H1 (cell line): ENCODE measurements at regions not wholly inside any gene's neighbourhood (a gene's known extent, or its start where the extent isn't known, plus 50 kb on each side); places are given as distances from the start of the nearest gene placed in this dataset.

ENCODE experiments used
- CTCF ChIA-PET: fragments of 300-600 bp; sonication (Branson Sonifier 250); formaldehyde crosslinking; loops from one replicate; lab custom pipeline; 2021; ENCODE audit not compliant: partially characterized antibody; lab: Charles Lee
- POLR2A ChIA-PET: fragments of 300-600 bp; sonication (Branson Sonifier 250); formaldehyde crosslinking; loops from one replicate; lab custom pipeline; 2021; ENCODE audit warnings: inconsistent platforms; ENCODE audit not compliant: partially characterized antibody; lab: Charles Lee
- DNase-seq, 2 experiments: peaks; one replicate each; pipeline versions ENCODE4 v3.0.0 to v3.0.0-alpha.2; 2010 to 2022; ENCODE audit warnings: low spot score in 2 of 2, low read depth in 1 of 2, mixed read lengths in 1 of 2
- FAIRE-seq: peaks from 2 replicates; lab custom pipeline; 2011; peaks lifted over from hg19 to GRCh38; lab: Jason Lieb, UNC
- H2AFZ ChIP-seq: 2 replicates; pipeline ENCODE4 v1.8.1; 2012; ENCODE audit warnings: low read length, inconsistent platforms
- H2AK5ac ChIP-seq: 2 replicates; pipeline ENCODE4 v1.6.1; 2013; ENCODE audit warnings: low read depth, low read length
- H2BK120ac ChIP-seq: replicated peaks from 2 replicates; pipeline ENCODE3; 2013; ENCODE audit warnings: low read depth, low read length, inconsistent platforms
- H2BK12ac ChIP-seq: 2 replicates; pipeline ENCODE4 v1.6.1; 2013; ENCODE audit warnings: low read depth, low read length
- H2BK15ac ChIP-seq: 2 replicates; pipeline ENCODE4 v1.6.1; 2013; ENCODE audit warnings: low read length
- H2BK20ac ChIP-seq: 2 replicates; pipeline ENCODE4 v1.6.1; 2013; ENCODE audit warnings: low read length
- H2BK5ac ChIP-seq: 2 replicates; pipeline ENCODE4 v1.6.1; 2013; ENCODE audit warnings: low read depth, low read length
- H3K14ac ChIP-seq: 2 replicates; pipeline ENCODE4 v1.6.1; 2013; ENCODE audit warnings: inconsistent platforms; ENCODE audit not compliant: insufficient read length
- H3K18ac ChIP-seq: 2 replicates; pipeline ENCODE4 v1.6.1; 2013; ENCODE audit warnings: low read length; ENCODE audit errors: extremely low read depth
- H3K23ac ChIP-seq: 2 replicates; pipeline ENCODE4 v1.6.1; 2013; ENCODE audit warnings: inconsistent platforms; ENCODE audit not compliant: insufficient read length
- H3K23me2 ChIP-seq: 2 replicates; pipeline ENCODE4 v1.6.1; 2013; ENCODE audit warnings: low read depth, low read length
- H3K27ac ChIP-seq: 2 replicates; pipeline ENCODE4 v1.6.1; 2011; ENCODE audit warnings: low read depth, low read length, inconsistent platforms
- H3K27me3 ChIP-seq, 4 experiments: replicated peaks in 1 of 4; 1 replicate in 1 of 4; 2 replicates in 3 of 4; pipeline versions ENCODE4 v1.6.1 to v1.8.1; 2011 to 2013; ENCODE audit warnings: low read length in 3 of 4, mild to moderate bottlenecking in 3 of 4, inconsistent platforms in 2 of 4, mixed read lengths in 2 of 4, moderate library complexity in 1 of 4; ENCODE audit not compliant: control insufficient read depth in 3 of 4, insufficient read depth in 3 of 4; ENCODE audit errors: extremely low read depth in 1 of 4
- H3K36me3 ChIP-seq, 4 experiments: 2 replicates each; pipeline versions ENCODE4 v1.6.1 to v1.8.1; 2011 to 2013; ENCODE audit warnings: mild to moderate bottlenecking in 4 of 4, low read length in 3 of 4, moderate library complexity in 2 of 4, control low read depth in 1 of 4, inconsistent platforms in 1 of 4; ENCODE audit not compliant: insufficient read depth in 4 of 4, control insufficient read depth in 2 of 4
- H3K4ac ChIP-seq: replicated peaks from 2 replicates; pipeline ENCODE3; 2013; ENCODE audit warnings: low read length, low read depth, mixed read lengths, inconsistent platforms; ENCODE audit not compliant: insufficient read length
- H3K4me1 ChIP-seq, 4 experiments: replicated peaks in 1 of 4; 1 replicate in 1 of 4; 2 replicates in 3 of 4; pipeline versions ENCODE4 v1.6.1 to v1.8.1; 2011 to 2013; ENCODE audit warnings: low read length in 3 of 4, inconsistent platforms in 2 of 4, mixed read lengths in 1 of 4; ENCODE audit not compliant: insufficient read depth in 4 of 4, control insufficient read depth in 3 of 4
- H3K4me2 ChIP-seq, 2 experiments: 2 replicates each; pipeline versions ENCODE4 v1.6.1 to v1.8.1; 2011 to 2013; ENCODE audit warnings: low read depth in 2 of 2, low read length in 2 of 2, control low read depth in 1 of 2, inconsistent platforms in 1 of 2, mild to moderate bottlenecking in 1 of 2; ENCODE audit not compliant: insufficient read depth in 1 of 2
- H3K4me3 ChIP-seq, 4 experiments: fragments of 200-600, 300-600 bp in 1 of 4; sonication (generic), shearing (Covaris generic), sonication (Bioruptor Twin) in 1 of 4; 2 replicates each; pipeline versions ENCODE4 v1.5.1 to v1.8.1; 2011 to 2016; ENCODE audit warnings: low read length in 4 of 4, low read depth in 3 of 4, control low read depth in 2 of 4, inconsistent platforms in 2 of 4, mild to moderate bottlenecking in 2 of 4, mixed read lengths in 1 of 4, moderate library complexity in 1 of 4; ENCODE audit not compliant: insufficient read depth in 2 of 4; ENCODE audit errors: extremely low read depth in 1 of 4
- H3K56ac ChIP-seq: replicated peaks from 2 replicates; pipeline ENCODE3; 2013; ENCODE audit warnings: low read depth, mild to moderate bottlenecking, mixed read lengths, low read length, inconsistent platforms; ENCODE audit not compliant: insufficient read length
- H3K79me1 ChIP-seq: 2 replicates; pipeline ENCODE4 v1.6.1; 2013; ENCODE audit warnings: low read depth, low read length, control low read depth
- H3K79me2 ChIP-seq, 2 experiments: 2 replicates each; pipeline versions ENCODE4 v1.6.1 to v1.8.1; 2012 to 2013; ENCODE audit warnings: low read length in 2 of 2, mild to moderate bottlenecking in 2 of 2, inconsistent platforms in 1 of 2; ENCODE audit not compliant: insufficient read depth in 2 of 2, control insufficient read depth in 1 of 2
- H3K9ac ChIP-seq, 4 experiments: replicated peaks in 1 of 4; 1 replicate in 1 of 4; 2 replicates in 3 of 4; pipeline versions ENCODE4 v1.6.1 to v1.8.1; 2011 to 2013; ENCODE audit warnings: low read depth in 3 of 4, low read length in 3 of 4, control low read depth in 2 of 4, mild to moderate bottlenecking in 2 of 4, moderate library complexity in 2 of 4, inconsistent platforms in 1 of 4; ENCODE audit errors: extremely low read depth in 1 of 4
- H3K9me3 ChIP-seq, 2 experiments: 2 replicates each; pipeline versions ENCODE4 v1.6.1 to v1.8.1; 2012 to 2013; ENCODE audit warnings: mild to moderate bottlenecking in 2 of 2, moderate library complexity in 2 of 2, control low read depth in 1 of 2, inconsistent platforms in 1 of 2, low read depth in 1 of 2, low read length in 1 of 2, mixed read lengths in 1 of 2; ENCODE audit not compliant: insufficient read depth in 2 of 2
- H4K20me1 ChIP-seq, 2 experiments: replicated peaks in 1 of 2; 2 replicates each; pipeline versions ENCODE3 to v1.8.1; 2011 to 2013; ENCODE audit warnings: inconsistent platforms in 2 of 2, low read length in 2 of 2, mild to moderate bottlenecking in 1 of 2; ENCODE audit not compliant: insufficient read depth in 2 of 2, control insufficient read depth in 1 of 2
- H4K5ac ChIP-seq: 2 replicates; pipeline ENCODE4 v1.6.1; 2013; ENCODE audit warnings: low read length, low read depth, mixed read lengths, inconsistent platforms; ENCODE audit not compliant: insufficient read length
- H4K8ac ChIP-seq: 2 replicates; pipeline ENCODE4 v1.8.0; 2013; ENCODE audit warnings: mild to moderate bottlenecking, moderate library complexity, low read length, inconsistent platforms; ENCODE audit not compliant: insufficient read depth; ENCODE audit errors: extremely low read depth
- H4K91ac ChIP-seq: replicated peaks from 2 replicates; pipeline ENCODE3; 2013; ENCODE audit warnings: low read length, mixed read lengths, inconsistent platforms; ENCODE audit not compliant: insufficient read length
- CTBP2 ChIP-seq: IDR thresholded peaks from 2 replicates; pipeline ENCODE4 v1.7.0; 2011; ENCODE audit warnings: borderline replicate concordance, mild to moderate bottlenecking, moderate library complexity, mixed read lengths, low read length; ENCODE audit not compliant: insufficient read depth, insufficient read length
- EGR1 ChIP-seq: IDR thresholded peaks from 2 replicates; pipeline ENCODE4 v1.6.1; 2011; ENCODE audit warnings: low read depth, low read length, borderline replicate concordance
- EP300 ChIP-seq, 2 experiments: IDR thresholded peaks; 1 replicate in 1 of 2; 2 replicates in 1 of 2; pipeline ENCODE4 v1.6.1; 2011 to 2012; ENCODE audit warnings: low read depth in 2 of 2, low read length in 2 of 2, mild to moderate bottlenecking in 2 of 2, borderline replicate concordance in 1 of 2, inconsistent platforms in 1 of 2, moderate library complexity in 1 of 2
- FOSL1 ChIP-seq: IDR thresholded peaks from 2 replicates; pipeline ENCODE4 v1.6.1; 2011; ENCODE audit warnings: mild to moderate bottlenecking, low read depth, low read length, moderate library complexity; ENCODE audit not compliant: insufficient read depth
- HDAC6 ChIP-seq: IDR thresholded peaks from one replicate; pipeline ENCODE4 v1.7.1; 2012; ENCODE audit warnings: low read depth, mild to moderate bottlenecking, inconsistent platforms, low read length, moderate library complexity
- NRF1 ChIP-seq: IDR thresholded peaks from 2 replicates; pipeline ENCODE4 v1.6.1; 2011; ENCODE audit warnings: mild to moderate bottlenecking, low read depth, low read length, improper control_type of control experiment
- POLR2AphosphoS5 ChIP-seq: IDR thresholded peaks from 2 replicates; pipeline ENCODE4 v1.6.1; 2011; ENCODE audit warnings: low read depth, low read length
- RBBP5 ChIP-seq: IDR thresholded peaks from 2 replicates; pipeline ENCODE4 v1.7.1; 2012; ENCODE audit warnings: low read depth, mild to moderate bottlenecking, inconsistent platforms, low read length, moderate library complexity, borderline replicate concordance
- RFX5 ChIP-seq: IDR thresholded peaks from 2 replicates; pipeline ENCODE4 v1.6.1; 2011; ENCODE audit warnings: low read depth, low read length, improper control_type of control experiment, borderline replicate concordance
- SIN3A ChIP-seq, 2 experiments: IDR thresholded peaks in 1 of 2; conservative IDR thresholded peaks in 1 of 2; 2 replicates each; pipeline ENCODE4 v1.6.1; 2011 to 2012; ENCODE audit warnings: low read length in 2 of 2, improper control_type of control experiment in 1 of 2, low read depth in 1 of 2, mild to moderate bottlenecking in 1 of 2
- SIX5 ChIP-seq: IDR thresholded peaks from 2 replicates; pipeline ENCODE4 v1.6.1; 2011; ENCODE audit warnings: mild to moderate bottlenecking, low read depth, low read length
- SP4 ChIP-seq: IDR thresholded peaks from 2 replicates; pipeline ENCODE4 v1.6.1; 2012; ENCODE audit warnings: low read length, inconsistent platforms
- TAF7 ChIP-seq: optimal IDR thresholded peaks from 2 replicates; pipeline ENCODE3; 2011; ENCODE audit warnings: low read depth, mild to moderate bottlenecking, inconsistent platforms, low read length, moderate library complexity, borderline replicate concordance
- YY1 ChIP-seq: IDR thresholded peaks from 2 replicates; pipeline ENCODE4 v1.6.1; 2011; ENCODE audit warnings: low read depth, mild to moderate bottlenecking, low read length
- WGBS, 2 experiments: shearing (Covaris generic) in 1 of 2; methylation state at CpG; one replicate each; pipeline versions ENCODE4 v1.1.6 to v1.1.7; 2013 to 2015; ENCODE audit warnings: low lambda C conversion rate in 2 of 2, mixed read lengths in 2 of 2, inconsistent platforms in 1 of 2, low coverage in 1 of 2, missing lambda C conversion rate in 1 of 2; ENCODE audit not compliant: insufficient replicate concordance in 2 of 2, insufficient coverage in 1 of 2, insufficient read length in 1 of 2; ENCODE audit errors: extremely low coverage in 1 of 2, missing lambda C conversion rate in 1 of 2; 5-methylcytosine and 5-hydroxymethylcytosine counted together

DNA sequence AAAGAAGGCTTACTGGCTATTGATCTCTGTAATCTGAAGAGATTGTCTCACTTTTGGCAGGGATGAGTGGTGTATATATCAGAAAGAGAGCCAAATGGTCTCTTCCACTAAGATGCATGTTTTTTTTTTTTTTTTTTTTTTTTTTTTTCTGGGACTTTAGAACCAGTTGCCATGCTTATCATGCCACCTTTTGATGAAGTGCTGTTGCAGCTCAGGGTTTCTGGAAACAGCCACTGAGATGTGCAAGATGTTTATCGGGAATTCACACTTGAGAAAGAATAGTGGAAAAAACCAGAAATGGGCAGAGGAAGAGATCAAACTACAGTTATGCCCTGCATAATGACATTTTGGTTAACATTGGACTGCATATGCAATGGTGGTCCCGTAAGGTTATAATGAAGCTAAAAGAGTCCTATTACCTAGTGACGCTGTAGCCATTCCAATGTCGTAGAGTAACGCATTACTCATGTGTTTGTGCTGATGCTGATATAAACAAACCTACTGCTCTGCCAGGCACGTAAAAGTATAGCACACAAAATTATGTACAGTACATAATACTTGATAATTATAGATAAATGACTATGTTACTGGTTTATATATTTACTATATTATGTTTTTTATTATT lies 121.0 kb downstream of the KLF5 start:
- Histone ChIP-seq H2BK20ac (no peak overlapping the region), H3K14ac (no peak overlapping the region), H2BK120ac (no peak overlapping the region), H3K27me3 (no peaks in the 10 kb centered on the region), H2BK12ac (no peak overlapping the region), H2BK15ac (no peak overlapping the region), H2BK5ac (no peak overlapping the region), H2AFZ (no peak overlapping the region), H4K20me1 (no peaks in the 10 kb centered on the region), H3K23ac (no peak overlapping the region), H2AK5ac (no peak overlapping the region), H3K9ac (no peak overlapping the region), H3K18ac (no peak overlapping the region), H3K56ac (no peak overlapping the region), H4K8ac (no peak overlapping the region), H3K79me1 (no peaks in the 10 kb centered on the region), H3K4ac (no peak overlapping the region), H3K23me2 (no peaks in the 10 kb centered on the region), H3K36me3 (no peaks in the 10 kb centered on the region), H3K4me2 (no peak overlapping the region), H3K79me2 (no peaks in the 10 kb centered on the region), H4K5ac (no peak overlapping the region), H4K91ac (no peak overlapping the region), H3K4me3 (no peak overlapping the region), H3K9me3 (no peaks in the 10 kb centered on the region), H3K4me1 (no peaks in the 10 kb centered on the region), H3K27ac (no peak overlapping the region)
- DNase-seq (no peak), FAIRE-seq (no peak)
- ChIA-PET POLR2A (no interaction called here), CTCF (no interaction called here)
- WGBS, 2 experiments: 94% methylated on average over 6 of the region's 6 CpGs; no CpG with 5 or more reads in 1 of the 2 experiments
- no peak for TF ChIP-seq RFX5
- TF ChIP-seq TAF7: no peak
- no peak for TF ChIP-seq CTBP2
- no peak for TF ChIP-seq SIN3A (conservative IDR thresholded peaks at IDR 0.05 in 1 of 2, IDR thresholded peaks at IDR 0.05 in 1 of 2; ENCODE audit: low read depth in 1 of 2, low read length in 2 of 2)
- TF ChIP-seq YY1: no peak
- TF ChIP-seq NRF1: no peak
- TF ChIP-seq RBBP5: no peak
- TF ChIP-seq SIX5: no peak
- TF ChIP-seq SP4: no peak
- TF ChIP-seq EP300 (IDR thresholded peaks at IDR 0.05; ENCODE audit: borderline replicate concordance in 1 of 2, low read depth in 2 of 2, low read length in 2 of 2): no peak
- no peak for TF ChIP-seq FOSL1
- no peak for TF ChIP-seq POLR2AphosphoS5
- no peak for TF ChIP-seq EGR1
- no peak for TF ChIP-seq HDAC6
